Activated naive CD8-positive, alpha-beta T cell (primary cell): ENCODE measurements at regions not wholly inside any gene's neighbourhood (a gene's known extent, or its start where the extent isn't known, plus 50 kb on each side); places are given as distances from the start of the nearest gene placed in this dataset.

Source experiments
- H3K27ac Mint-ChIP-seq: one replicate; pipeline ENCODE4 v1.8.0; 2021; ENCODE audit warnings: mixed read lengths
- H3K27me3 Mint-ChIP-seq: one replicate; pipeline ENCODE4 v1.8.0; 2021; ENCODE audit warnings: mixed read lengths
- H3K36me3 Mint-ChIP-seq: one replicate; pipeline ENCODE4 v1.8.0; 2021; ENCODE audit warnings: mixed read lengths
- H3K4me1 Mint-ChIP-seq: one replicate; pipeline ENCODE4 v1.8.0; 2021; ENCODE audit warnings: low read depth, mixed read lengths
- H3K4me3 Mint-ChIP-seq: one replicate; pipeline ENCODE4 v1.8.0; 2021; ENCODE audit warnings: mild to moderate bottlenecking, mixed read lengths
- H3K9me3 Mint-ChIP-seq: one replicate; pipeline ENCODE4 v1.8.0; 2021; ENCODE audit warnings: low read depth, mixed read lengths

GRCh38 chr2:101619191-101619591 is 78.3 kb upstream of the MAP4K4 start:
- peaks cover 22% of the 10 kb centered on the region for H3K4me1 Mint-ChIP-seq
- no peak overlapping the region for H3K27ac Mint-ChIP-seq
- no peak overlapping the region for H3K4me3 Mint-ChIP-seq
- no peaks in the 10 kb centered on the region for H3K36me3 Mint-ChIP-seq
- no peaks in the 10 kb centered on the region for H3K9me3 Mint-ChIP-seq
- no peaks in the 10 kb centered on the region for H3K27me3 Mint-ChIP-seq

GRCh38 chr2:101617796-101618195 is 79.7 kb upstream of the MAP4K4 start:
- no peaks in the 10 kb centered on the region for H3K9me3 Mint-ChIP-seq
- no peak overlapping the region for H3K27ac Mint-ChIP-seq
- H3K27me3 Mint-ChIP-seq = no peaks in the 10 kb centered on the region
- H3K4me3 Mint-ChIP-seq = no peak overlapping the region
- no peaks in the 10 kb centered on the region for H3K36me3 Mint-ChIP-seq
- peaks cover 11% of the 10 kb centered on the region for H3K4me1 Mint-ChIP-seq

GRCh38 chr2:101617188-101617587 is 80.3 kb upstream of the MAP4K4 start:
- H3K9me3 Mint-ChIP-seq = no peaks in the 10 kb centered on the region
- no peaks in the 10 kb centered on the region for H3K36me3 Mint-ChIP-seq
- H3K4me1 Mint-ChIP-seq = peaks cover 5% of the 10 kb centered on the region
- H3K27ac Mint-ChIP-seq = no peak overlapping the region
- H3K4me3 Mint-ChIP-seq = no peak overlapping the region
- H3K27me3 Mint-ChIP-seq = no peaks in the 10 kb centered on the region

- Mint-ChIP-seq H3K36me3 (no peaks in the 10 kb centered on the region), H3K27ac (no peak overlapping the region), H3K27me3 (no peaks in the 10 kb centered on the region), H3K4me1 (peaks cover 5% of the 10 kb centered on the region), H3K4me3 (no peak overlapping the region), H3K9me3 (no peaks in the 10 kb centered on the region)
Measured at GRCh38 chr2:101614127-101614759, 83.3 kb upstream of the MAP4K4 start.

- Mint-ChIP-seq H3K9me3 (no peaks in the 10 kb centered on the region), H3K4me3 (no peak overlapping the region), H3K4me1 (peaks cover 3% of the 10 kb centered on the region), H3K27me3 (no peaks in the 10 kb centered on the region), H3K36me3 (no peaks in the 10 kb centered on the region), H3K27ac (no peak overlapping the region)
Measured at GRCh38 chr2:101613056-101613704, 84.3 kb upstream of the MAP4K4 start.

GRCh38 chr2:101612019-101612418 is 85.5 kb upstream of the MAP4K4 start:
- peaks cover 3% of the 10 kb centered on the region for H3K4me1 Mint-ChIP-seq
- H3K36me3 Mint-ChIP-seq = no peaks in the 10 kb centered on the region
- no peaks in the 10 kb centered on the region for H3K9me3 Mint-ChIP-seq
- H3K27ac Mint-ChIP-seq = no peak overlapping the region
- no peak overlapping the region for H3K4me3 Mint-ChIP-seq
- no peaks in the 10 kb centered on the region for H3K27me3 Mint-ChIP-seq

GRCh38 chr2:101610750-101611315 is 86.7 kb upstream of the MAP4K4 start:
- Mint-ChIP-seq H3K4me3 (no peak overlapping the region), H3K4me1 (peaks cover 3% of the 10 kb centered on the region), H3K36me3 (no peaks in the 10 kb centered on the region), H3K27ac (no peak overlapping the region), H3K9me3 (no peaks in the 10 kb centered on the region), H3K27me3 (no peaks in the 10 kb centered on the region)

GRCh38 chr2:101609433-101609832 is 88.1 kb upstream of the MAP4K4 start:
- H3K27ac Mint-ChIP-seq = no peak overlapping the region
- H3K36me3 Mint-ChIP-seq = no peaks in the 10 kb centered on the region
- H3K27me3 Mint-ChIP-seq = no peaks in the 10 kb centered on the region
- H3K4me1 Mint-ChIP-seq = no peaks in the 10 kb centered on the region
- H3K9me3 Mint-ChIP-seq = no peaks in the 10 kb centered on the region
- H3K4me3 Mint-ChIP-seq = no peak overlapping the region

- H3K9me3 Mint-ChIP-seq = no peaks in the 10 kb centered on the region
- no peaks in the 10 kb centered on the region for H3K36me3 Mint-ChIP-seq
Measured at GRCh38 chr2:101608408-101609310, 88.8 kb upstream of the MAP4K4 start.

GRCh38 chr2:101597347-101597944 is 100.1 kb upstream of the MAP4K4 start:
- H3K36me3 Mint-ChIP-seq = no peaks in the 10 kb centered on the region
- no peak overlapping the region for H3K4me3 Mint-ChIP-seq
- H3K27me3 Mint-ChIP-seq = no peaks in the 10 kb centered on the region
- H3K9me3 Mint-ChIP-seq = no peaks in the 10 kb centered on the region
- no peak overlapping the region for H3K27ac Mint-ChIP-seq
- H3K4me1 Mint-ChIP-seq = peaks cover 11% of the 10 kb centered on the region

More at GRCh38 chr2:101608408-101609310, 88.8 kb upstream of the MAP4K4 start:
- H3K27me3 Mint-ChIP-seq = no peaks in the 10 kb centered on the region
- no peaks in the 10 kb centered on the region for H3K4me1 Mint-ChIP-seq
- H3K4me3 Mint-ChIP-seq = no peak overlapping the region
- no peak overlapping the region for H3K27ac Mint-ChIP-seq

GRCh38 chr2:101596333-101596732 is 101.2 kb upstream of the MAP4K4 start:
- no peaks in the 10 kb centered on the region for H3K36me3 Mint-ChIP-seq
- no peak overlapping the region for H3K27ac Mint-ChIP-seq
- H3K9me3 Mint-ChIP-seq = no peaks in the 10 kb centered on the region
- H3K4me1 Mint-ChIP-seq = peaks cover 11% of the 10 kb centered on the region
- H3K4me3 Mint-ChIP-seq = no peak overlapping the region
- H3K27me3 Mint-ChIP-seq = no peaks in the 10 kb centered on the region

- Mint-ChIP-seq H3K4me3 (no peak overlapping the region), H3K27me3 (no peaks in the 10 kb centered on the region), H3K27ac (no peak overlapping the region), H3K9me3 (peaks cover 19% of the 10 kb centered on the region), H3K4me1 (no peaks in the 10 kb centered on the region), H3K36me3 (peaks cover 13% of the 10 kb centered on the region)
Measured at GRCh38 chr2:101587251-101587650, 110.3 kb upstream of the MAP4K4 start.

GRCh38 chr2:101583861-101584260 is 108.9 kb upstream of the RFX8 start:
- H3K4me3 Mint-ChIP-seq = no peak overlapping the region
- no peaks in the 10 kb centered on the region for H3K27me3 Mint-ChIP-seq
- peaks cover 5% of the 10 kb centered on the region for H3K4me1 Mint-ChIP-seq
- peaks cover 11% of the 10 kb centered on the region for H3K36me3 Mint-ChIP-seq
- H3K9me3 Mint-ChIP-seq = peaks cover 12% of the 10 kb centered on the region
- no peak overlapping the region for H3K27ac Mint-ChIP-seq

GRCh38 chr2:101581675-101582299 is 106.9 kb upstream of the RFX8 start:
- Mint-ChIP-seq H3K4me3 (no peak overlapping the region), H3K9me3 (peaks cover 8% of the 10 kb centered on the region)

More at GRCh38 chr2:101581675-101582299, 106.9 kb upstream of the RFX8 start:
- Mint-ChIP-seq H3K27ac (no peak overlapping the region), H3K36me3 (peaks cover 8% of the 10 kb centered on the region), H3K4me1 (peaks cover 20% of the 10 kb centered on the region), H3K27me3 (no peaks in the 10 kb centered on the region)
